Uterus (tissue), 2 donors: ENCODE measurements at regions not wholly inside any gene's neighbourhood (a gene's known extent, or its start where the extent isn't known, plus 50 kb on each side); places are given as distances from the start of the nearest gene placed in this dataset.

ENCODE experiments used
- CTCF ChIP-seq, 4 experiments: fragments of 200-600 bp in 2 of 4; fragments of 450-650 bp in 2 of 4; sonication (generic) in 2 of 4; IDR thresholded peaks; one replicate each; pipeline ENCODE4 v1.5.1; 2016 to 2019; ENCODE audit warnings: antibody characterized with exemption in 4 of 4, mild to moderate bottlenecking in 2 of 4, moderate library complexity in 1 of 4
- POLR2A ChIP-seq, 2 donors: fragments of 450-650 bp; IDR thresholded peaks; one replicate each; pipeline ENCODE4 v1.6.1; 2016; ENCODE audit warnings: antibody characterized with exemption in 2 of 2, mild to moderate bottlenecking in 1 of 2, moderate library complexity in 1 of 2

- TF ChIP-seq CTCF (IDR thresholded peaks at IDR 0.05): no peak
- no peak for TF ChIP-seq POLR2A (IDR thresholded peaks at IDR 0.05)
These were observed 186.9 kb downstream of the FAM43A start for GRCh38 chr3:194872669-194872977.
